NCI-H2107 (cell line): ENCODE measurements at regions not wholly inside any gene's neighbourhood (a gene's known extent, or its start where the extent isn't known, plus 50 kb on each side); places are given as distances from the start of the nearest gene placed in this dataset.
A peak's percentile ranks its signal among the peaks of the same experiment; 100 is the strongest.
"Not testable (repeated sequence)": the region's sequence is repeated elsewhere in the genome, so short reads cannot be mapped to it uniquely, and the experiment has no call there.

Experiments used
- DNase-seq: peaks from one replicate; lab custom pipeline; 2025; lab: John Stamatoyannopoulos, UW

- no peak for DNase-seq
Observed at GRCh38 chr1:38667626-38668025, 191.9 kb downstream of the RRAGC start.

- no peak for DNase-seq
Observed at GRCh38 chr1:38662126-38662525, 197.4 kb downstream of the RRAGC start.

- no peak for DNase-seq
Observed at GRCh38 chr1:38658883-38659282, 200.7 kb downstream of the RRAGC start.

- no peak for DNase-seq
Observed at GRCh38 chr1:38657873-38658272, 201.7 kb downstream of the RRAGC start.

- no peak for DNase-seq
Observed at GRCh38 chr1:38657207-38657840, 202.2 kb downstream of the RRAGC start.

GRCh38 chr1:38656726-38657125 is 202.8 kb downstream of the RRAGC start:
- no peak for DNase-seq

GRCh38 chr1:38652217-38652616 is 207.4 kb downstream of the RRAGC start:
- DNase-seq: no peak

- DNase-seq: no peak
Observed at GRCh38 chr1:38651669-38652068, 207.9 kb downstream of the RRAGC start.

GRCh38 chr1:38648417-38648816 is 211.2 kb downstream of the RRAGC start:
- DNase-seq: no peak

- not testable (repeated sequence) for DNase-seq
Observed at GRCh38 chr1:38647341-38647740, 212.2 kb downstream of the RRAGC start.

- no peak for DNase-seq
Observed at GRCh38 chr1:38644092-38644491, 215.5 kb downstream of the RRAGC start.

- DNase-seq: no peak
Observed at GRCh38 chr1:38641661-38642060, 217.9 kb downstream of the RRAGC start.

GRCh38 chr1:38640371-38640770 is 219.2 kb downstream of the RRAGC start:
- no peak for DNase-seq

GRCh38 chr1:38628241-38628640 is 231.3 kb downstream of the RRAGC start:
- no peak for DNase-seq

- no peak for DNase-seq
Observed at GRCh38 chr1:38625939-38626338, 233.6 kb downstream of the RRAGC start.

- DNase-seq: peak; percentile 88
Observed at GRCh38 chr1:38624336-38625039, 235.1 kb downstream of the RRAGC start.

GRCh38 chr1:38623529-38623928 is 236.0 kb downstream of the RRAGC start:
- no peak for DNase-seq

- DNase-seq: no peak
Observed at GRCh38 chr1:38622197-38622596, 237.4 kb downstream of the RRAGC start.

GRCh38 chr1:38616846-38617245 is 242.7 kb downstream of the RRAGC start:
- no peak for DNase-seq

GRCh38 chr1:38615680-38616079 is 243.9 kb downstream of the RRAGC start:
- DNase-seq: no peak

- DNase-seq: no peak
Observed at GRCh38 chr1:38614861-38615260, 244.7 kb downstream of the RRAGC start.

GRCh38 chr1:38613996-38614395 is 245.6 kb downstream of the RRAGC start:
- no peak for DNase-seq

GRCh38 chr1:38612951-38613350 is 246.6 kb downstream of the RRAGC start:
- no peak for DNase-seq

- DNase-seq: no peak
Observed at GRCh38 chr1:38611664-38612211, 247.8 kb downstream of the RRAGC start.
